NOMO-1 treated with dmso at 0.1 percent for 144 hours (cell line): ENCODE measurements at regions not wholly inside any gene's neighbourhood (a gene's known extent, or its start where the extent isn't known, plus 50 kb on each side); places are given as distances from the start of the nearest gene placed in this dataset.

Experiments used
- DNase-seq: peaks from one replicate; lab custom pipeline; 2025; ENCODE audit not compliant: unreplicated experiment; lab: John Stamatoyannopoulos, UW

DNA sequence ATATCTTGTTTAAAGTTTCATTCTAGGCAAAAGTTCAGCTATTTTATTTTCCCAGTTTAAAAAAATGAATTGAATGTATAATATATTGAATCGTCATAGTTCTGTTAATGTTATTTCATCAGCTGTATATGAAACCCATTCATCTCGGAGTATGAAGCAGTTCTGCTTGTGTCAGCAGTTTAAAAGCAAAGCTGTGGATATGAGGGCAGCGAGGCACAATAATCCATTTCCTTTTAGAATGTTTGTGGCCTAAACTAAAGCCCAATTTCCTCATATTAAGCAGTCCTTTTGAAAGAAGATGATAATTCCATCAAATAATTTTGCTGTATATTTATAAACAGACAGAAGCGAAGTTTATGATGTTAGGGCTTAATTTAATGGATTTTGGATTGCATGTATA, 300.1 kb downstream of the SAMD5 start:
- DNase-seq, result no peak

DNA sequence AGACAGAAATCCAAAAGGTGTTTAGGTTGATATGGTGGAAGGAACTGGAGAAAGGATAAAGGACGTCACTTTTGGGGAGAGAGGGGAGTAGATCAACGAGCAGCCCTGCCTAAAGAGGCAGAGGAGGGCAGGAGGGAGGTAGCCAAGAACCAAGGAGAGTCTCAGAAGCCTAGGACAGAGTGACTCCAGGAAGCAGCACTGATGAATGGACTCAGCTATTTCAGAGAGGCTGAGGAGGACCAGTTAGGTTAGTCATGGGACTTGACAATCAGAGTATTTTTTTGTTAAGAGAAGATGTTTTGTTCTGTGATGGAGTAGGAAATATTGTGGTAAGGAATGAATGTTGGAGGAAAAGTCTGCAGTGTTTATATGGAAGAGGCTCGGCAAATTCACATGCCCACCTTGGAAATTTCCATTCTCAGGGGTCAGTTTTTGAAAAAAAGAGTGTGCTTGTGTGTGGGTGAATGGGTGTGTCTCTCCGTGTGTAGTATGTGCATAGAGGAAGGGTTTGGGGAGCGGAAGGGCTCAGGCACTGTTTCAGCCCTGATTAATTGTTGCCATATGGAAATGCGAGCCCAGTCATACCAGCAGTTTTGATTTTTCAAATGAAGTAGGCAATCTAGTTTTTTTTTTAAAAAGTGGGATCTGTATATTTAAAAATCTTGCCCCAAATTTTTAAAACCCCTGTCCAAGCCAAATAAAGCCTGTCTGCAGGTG, 303.6 kb downstream of the SAMD5 start:
- DNase-seq, result no peak

DNA sequence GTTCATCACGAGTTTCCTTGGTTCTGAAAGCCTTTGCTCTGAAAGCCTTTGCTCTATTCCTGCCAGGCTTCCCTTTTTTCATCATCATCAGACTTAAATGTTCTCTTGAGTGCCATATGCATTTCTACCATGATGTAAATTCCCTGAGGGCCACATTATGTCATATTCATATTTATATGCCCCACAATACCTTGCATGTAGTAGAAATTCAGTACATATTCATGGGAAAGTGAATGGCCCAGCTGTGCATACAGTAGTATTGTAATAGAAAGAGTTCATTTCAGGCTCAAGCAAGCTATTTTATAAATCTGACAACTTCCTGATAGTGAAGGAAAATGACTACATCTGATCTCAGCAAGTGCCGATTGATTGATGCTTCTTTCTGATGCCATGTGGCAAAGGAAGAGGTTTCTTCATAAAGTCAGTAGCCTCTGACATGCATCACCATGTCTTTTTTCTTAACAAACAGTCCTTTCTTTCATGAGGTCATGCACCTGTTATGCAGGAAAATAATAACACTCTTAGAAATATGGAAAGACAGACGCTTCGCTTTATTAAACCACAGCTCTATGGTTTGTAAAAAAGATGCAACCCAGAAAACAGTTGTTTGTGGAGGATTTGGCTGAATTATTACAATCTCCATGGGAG, 308.7 kb downstream of the SAMD5 start:
- no peak for DNase-seq

DNA sequence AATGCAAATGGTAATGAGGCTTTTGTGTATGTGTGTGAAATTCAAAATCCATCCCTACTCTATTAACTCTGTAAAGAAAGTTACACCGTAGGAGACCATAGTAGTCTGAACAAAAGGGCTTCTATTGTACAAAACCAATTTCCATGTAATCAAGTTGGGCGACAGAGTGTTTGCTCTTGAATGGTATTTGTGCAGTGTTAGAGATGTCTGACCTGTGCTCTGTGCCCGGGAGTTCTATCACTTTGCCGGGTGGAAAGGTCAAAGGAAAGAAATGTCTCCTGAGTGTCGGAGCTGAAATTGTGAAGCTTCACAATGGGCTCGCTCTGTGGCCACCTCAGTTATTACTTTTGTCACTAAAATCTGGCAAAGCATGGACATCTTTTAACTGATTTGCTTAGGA, 312.0 kb downstream of the SAMD5 start:
- no peak for DNase-seq

DNA sequence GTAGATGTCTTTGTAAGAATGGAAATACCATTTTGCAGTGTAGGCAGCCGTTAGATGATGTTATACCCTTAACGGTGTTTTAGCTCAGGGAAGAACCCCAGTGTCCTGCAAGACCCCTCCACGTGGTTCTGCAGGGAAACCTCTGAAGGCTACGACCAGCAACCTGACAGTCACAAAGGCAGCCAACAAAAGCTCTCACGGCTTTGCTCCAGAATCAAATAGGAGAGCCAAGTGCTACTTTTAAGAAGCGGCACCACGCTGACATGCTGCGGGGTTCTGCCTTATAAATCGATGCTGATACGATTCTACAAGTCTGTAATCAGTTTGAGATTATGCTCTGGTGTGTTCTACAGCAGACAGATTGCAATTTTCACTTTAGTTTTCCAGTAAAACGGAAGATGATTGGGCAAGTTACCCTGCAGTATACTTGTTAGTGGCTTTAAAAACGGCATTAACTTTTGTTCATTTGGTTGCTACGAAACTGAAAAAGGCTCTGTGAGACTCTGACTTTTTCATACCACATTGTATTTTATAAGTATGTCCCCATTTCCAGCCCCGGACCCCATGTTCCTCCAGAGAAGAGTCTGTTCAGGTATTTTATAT, 312.9 kb downstream of the SAMD5 start:
- no peak for DNase-seq

DNA sequence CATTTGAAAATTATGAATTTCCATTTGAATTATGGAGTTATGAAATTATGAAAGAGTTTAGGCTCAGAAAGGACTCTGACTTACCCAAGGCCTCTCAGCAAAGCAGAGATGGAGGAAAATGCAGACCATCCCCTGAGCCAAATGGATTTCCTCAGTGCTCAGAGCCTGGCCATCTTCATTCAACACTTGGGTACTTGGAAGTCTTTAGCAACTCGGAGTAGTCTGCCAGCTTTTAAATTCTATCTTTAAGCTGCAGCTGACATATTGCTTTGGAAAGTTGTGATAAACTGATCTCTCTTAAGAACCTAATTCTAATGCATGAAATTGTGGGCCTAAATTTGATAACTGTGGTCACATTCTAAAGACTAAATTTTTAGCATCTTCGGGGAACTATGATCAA, 315.4 kb downstream of the SAMD5 start:
- no peak for DNase-seq

DNA sequence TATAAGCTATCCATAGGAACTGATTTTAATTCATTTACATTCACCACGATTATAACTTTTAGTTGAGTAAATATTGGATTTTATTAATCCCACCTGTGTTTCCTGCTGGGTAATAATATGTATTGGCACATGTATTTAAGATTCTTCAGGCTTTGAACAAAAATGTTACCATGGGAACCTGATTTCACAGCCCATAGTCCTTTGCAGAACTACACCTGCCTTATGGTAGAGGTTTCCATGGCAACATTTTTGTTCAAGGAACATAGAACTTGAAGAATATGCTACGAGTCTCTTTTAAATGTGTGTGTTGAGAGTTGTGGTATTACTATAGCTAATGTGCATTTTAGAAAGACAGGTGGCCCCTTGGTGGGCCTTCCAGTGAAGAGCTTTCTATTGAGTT, 317.4 kb downstream of the SAMD5 start:
- DNase-seq, result no peak

DNA sequence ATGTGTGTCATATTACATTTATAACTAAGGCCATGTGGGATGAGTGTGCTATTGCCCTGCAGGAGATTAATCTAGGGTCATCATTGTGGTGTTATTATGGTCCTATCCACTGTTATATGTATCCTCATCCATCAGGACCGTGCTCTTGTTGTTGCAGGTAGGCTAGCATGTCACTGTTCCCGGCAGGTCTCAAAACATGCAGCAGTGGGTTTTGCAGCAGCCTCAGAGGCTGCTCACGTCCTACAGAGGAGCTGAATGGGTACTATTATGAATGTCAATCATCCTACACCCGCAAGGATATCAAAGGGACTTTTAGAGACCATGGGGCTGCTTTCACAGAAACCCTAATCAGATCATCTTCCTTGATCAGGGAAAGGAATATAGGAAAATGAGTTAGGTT, 318.2 kb downstream of the SAMD5 start:
- DNase-seq, result no peak

DNA sequence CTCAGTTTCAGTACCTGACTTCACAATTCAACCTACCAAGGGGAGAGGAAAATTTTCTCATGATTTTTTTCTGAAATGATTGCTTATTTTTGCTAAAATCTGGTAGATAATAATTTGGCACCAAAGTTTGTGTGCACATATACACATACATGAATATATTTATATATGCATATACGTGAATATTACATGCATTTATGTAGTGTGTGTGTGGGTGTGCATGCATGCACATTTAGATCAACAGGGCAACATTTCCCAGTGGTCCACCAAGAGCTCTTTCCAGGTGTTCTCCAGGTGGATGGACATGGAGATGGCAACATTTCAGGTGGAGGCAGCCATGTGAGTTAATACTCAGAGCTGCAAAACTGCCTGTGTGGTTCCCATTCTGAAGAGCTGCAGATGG, 320.9 kb downstream of the SAMD5 start:
- no peak for DNase-seq

DNA sequence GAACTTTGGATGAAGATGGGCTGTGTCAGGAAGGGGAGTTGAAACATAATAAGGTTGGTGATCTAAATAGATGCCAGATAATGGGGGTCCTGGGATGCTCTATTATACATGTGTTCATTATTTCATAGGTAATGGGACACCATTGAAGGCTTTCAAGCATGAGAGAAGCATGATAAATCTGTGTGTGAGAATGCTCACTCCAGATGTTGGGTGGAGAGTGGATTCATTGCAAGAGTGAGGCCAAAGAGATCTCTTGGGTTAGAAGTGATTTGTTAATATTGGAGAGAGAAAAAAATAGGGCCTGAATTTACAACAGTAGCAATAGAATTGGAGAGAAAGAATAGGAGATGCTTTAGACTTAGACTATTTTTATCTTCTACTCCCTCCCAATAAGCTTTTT, 321.3 kb downstream of the SAMD5 start:
- no peak for DNase-seq

DNA sequence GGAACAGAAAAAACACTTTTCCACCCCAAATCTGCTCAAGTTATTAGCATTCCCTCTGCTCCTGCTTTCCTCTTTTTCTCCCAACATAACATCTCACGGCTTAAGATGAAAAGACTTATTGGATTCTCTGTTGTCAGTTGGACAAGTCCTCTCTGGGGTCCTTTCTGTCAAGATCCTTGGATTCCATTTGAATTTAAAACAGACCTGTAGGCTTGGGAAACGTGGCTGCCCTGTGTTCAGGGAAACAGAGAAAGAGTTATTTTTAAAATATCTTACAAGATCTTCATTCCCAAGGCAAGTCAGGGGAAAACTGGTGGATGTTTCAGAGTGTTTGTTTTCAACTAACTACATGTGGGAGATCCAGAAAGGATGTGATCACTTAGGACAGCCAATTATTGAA, 322.9 kb downstream of the SAMD5 start:
- DNase-seq, result no peak

DNA sequence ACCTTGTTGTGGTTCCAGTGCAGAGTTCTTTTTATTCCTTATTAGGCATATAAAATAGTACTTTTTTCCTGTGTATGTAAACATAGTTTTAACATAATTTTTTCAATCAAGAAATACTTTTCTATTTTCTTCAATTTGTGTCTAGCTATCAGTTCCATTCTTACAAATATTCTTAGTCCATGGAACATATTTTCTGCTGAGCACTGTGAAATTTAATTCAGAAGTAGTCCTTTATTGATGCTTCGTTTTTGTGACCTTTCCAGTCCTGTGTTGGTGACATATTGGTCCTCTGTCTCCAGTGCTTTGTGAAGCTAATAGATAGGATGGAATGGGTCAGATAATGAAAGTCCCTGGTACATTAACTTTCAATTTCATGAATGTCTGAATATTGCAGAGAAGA, 325.1 kb downstream of the SAMD5 start:
- no peak for DNase-seq

DNA sequence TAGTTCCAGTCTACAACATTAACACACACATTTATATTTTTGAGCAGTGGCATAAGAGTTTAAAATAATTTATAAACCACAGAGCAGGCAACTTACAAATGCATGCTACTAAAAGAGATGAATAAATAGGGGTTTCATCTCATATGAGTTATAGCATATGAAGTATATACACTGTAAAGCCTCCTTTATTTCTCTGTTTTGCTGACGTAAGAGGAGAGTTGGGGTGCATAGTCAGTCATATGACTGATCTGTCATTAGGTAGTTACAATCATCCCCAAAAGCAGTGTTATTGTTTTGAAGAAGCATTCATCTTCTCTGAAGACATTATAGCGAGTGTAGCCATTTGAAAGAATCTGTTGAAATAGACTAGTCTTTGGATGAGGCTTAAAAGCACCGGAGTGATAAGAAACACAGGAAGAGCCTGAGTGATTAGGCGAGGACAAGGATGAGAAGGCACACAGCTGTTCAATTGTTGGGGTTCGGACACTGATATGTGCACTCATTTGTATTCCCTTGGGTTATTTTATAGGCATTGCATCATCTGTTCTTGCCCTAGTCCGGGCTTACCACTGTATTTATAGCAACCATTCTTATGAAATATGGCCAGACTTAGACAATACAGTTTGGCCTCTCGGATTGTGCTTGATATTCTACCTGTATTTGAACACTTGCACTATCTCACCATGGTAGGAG, 325.7 kb downstream of the SAMD5 start:
- no peak for DNase-seq

DNA sequence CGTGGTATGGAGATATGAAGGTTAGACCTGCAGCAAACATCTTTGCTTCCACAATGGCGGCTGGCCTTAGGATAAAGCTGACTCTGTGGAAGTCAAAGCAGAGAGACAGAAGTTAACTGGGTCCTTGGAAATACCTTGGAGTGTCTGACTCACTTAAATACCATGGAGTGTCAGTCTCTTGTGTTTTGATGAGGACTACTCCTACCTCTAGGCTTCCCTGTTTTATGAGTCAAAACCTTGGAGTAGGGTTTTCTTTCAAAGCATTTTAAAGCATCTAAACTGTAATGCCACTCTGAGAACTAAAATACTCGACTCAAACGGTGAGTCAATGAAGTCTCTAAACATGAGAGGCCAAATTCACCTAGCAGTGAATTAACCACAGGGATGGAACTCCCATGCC, 329.1 kb downstream of the SAMD5 start:
- DNase-seq, result no peak

DNA sequence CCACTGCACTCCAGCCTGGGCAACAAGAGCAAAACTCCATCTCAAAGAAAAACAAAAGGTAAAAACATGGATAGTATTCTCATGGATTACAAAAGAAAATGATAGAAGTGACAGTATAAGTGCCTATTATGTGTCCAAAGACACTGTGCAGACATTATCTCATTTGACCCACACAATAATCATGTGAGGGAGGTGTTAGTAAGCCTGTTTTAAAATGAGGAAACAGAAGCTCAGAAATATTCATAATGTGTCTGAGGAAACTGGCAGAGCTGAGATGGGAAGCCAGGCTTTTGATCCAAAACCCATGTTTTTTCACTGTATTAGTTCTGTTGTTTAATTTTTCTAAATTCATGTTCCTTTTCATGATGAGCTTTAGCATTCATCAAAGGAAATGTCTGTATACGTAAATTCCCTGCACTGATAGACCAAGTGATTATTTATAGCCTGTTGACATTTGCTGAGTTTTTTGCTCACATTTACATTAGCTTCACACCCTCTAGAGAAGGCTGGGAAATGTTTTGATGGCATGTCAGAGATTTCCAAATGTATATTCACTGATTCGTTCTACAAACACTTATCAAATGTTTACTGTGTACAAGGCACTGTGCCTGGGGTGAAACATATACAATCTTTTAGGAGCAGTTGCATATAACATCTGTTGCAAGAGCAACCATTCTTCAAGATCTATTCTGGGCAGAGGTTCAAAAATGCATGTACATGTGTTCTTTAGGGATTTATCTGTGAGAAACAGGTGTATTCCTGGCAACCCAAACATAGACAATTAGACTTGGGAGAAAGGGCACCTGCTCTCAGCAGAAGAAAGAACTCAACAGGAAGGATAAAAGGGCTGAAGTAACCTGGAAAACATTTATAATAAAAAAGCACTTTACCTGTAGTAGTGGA, 331.5 kb downstream of the SAMD5 start:
- DNase-seq, result no peak

DNA sequence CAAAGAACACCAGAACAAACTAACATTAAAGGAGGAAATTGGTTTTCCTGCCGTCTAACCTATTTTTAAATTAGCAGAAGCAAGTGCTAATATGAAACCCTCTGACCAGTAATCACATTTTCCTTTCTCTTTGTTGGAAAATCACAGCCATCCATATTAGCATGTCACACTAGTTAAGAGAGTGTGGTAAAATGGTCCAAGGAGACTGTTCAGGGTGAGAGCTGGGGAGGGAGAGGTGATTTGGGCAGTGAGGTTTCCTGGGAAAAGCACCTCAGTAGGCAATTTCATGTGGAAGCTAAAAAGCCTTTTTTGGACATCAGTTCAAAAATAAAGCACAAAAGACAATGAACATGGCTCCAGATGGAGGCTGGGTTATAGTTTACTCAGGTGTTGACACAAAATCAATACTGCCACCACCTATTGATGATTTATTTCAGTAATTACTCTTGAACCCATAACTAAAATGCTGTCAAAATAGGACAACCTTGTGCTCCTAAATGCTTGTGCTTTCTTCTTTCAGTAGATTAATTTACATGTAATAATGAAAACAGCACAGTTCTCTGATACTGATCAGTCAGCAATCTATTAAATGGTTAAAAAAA, 333.2 kb downstream of the SAMD5 start:
- no peak for DNase-seq

DNA sequence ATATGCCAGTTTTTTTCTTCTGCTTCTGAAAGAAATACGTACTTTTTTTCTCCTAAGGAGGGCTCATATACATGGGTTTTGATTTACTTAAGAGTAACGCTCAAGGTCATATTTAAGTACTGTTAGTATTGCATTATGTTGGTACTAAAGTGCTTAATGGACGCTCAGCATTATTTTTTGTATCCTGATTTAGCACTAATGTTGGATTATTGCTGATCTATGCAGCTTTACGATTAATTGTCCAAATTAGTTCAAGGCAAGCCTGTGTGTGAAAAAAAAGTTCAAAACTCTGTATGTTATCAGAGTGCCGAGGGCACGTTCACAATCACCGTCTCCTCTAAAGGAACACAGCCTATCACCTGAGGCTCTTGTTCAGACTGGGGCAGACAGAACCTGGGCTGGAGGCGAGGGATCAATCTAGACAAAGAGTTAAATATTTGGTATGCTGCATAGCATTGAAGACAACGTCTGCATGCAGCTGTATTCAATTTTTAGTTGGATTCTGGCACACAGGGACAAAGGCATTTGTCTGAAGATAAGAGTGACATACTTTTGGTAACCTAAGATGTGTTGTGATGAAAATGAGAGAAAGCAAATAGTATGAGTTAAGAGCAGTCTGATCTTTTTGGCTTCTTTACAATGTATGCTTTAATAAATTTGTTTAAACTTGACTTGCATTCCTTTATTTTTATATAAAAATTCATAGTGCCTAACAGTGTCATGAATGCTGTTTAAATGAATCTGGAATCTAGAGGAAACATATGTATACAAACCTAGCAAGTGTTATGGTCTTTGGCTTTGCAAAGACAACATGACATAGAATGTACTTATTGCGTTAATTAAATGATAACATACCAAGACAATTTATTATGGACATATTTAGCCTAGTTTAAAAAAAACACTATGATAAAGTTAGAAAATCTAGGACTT, 341.2 kb downstream of the SAMD5 start:
- no peak for DNase-seq

DNA sequence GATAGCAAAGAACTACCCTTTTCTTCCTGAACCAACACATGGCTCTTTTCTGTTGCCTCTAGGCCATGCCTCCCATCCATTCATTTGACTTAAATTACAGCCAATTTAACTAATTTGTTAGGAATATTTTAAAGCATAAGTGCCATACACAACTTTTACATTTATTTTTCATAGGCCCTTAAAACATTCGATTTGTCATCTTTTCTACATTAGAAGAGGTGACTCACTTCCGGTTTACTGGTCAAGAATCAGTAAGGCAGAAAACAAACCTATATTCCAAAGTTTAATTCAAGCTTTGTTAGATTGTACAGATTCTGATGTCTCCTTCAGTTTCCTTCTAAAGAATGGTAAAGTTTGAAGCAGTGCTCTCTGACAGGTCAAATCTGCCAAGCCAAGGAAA, 344.3 kb downstream of the SAMD5 start:
- no peak for DNase-seq

DNA sequence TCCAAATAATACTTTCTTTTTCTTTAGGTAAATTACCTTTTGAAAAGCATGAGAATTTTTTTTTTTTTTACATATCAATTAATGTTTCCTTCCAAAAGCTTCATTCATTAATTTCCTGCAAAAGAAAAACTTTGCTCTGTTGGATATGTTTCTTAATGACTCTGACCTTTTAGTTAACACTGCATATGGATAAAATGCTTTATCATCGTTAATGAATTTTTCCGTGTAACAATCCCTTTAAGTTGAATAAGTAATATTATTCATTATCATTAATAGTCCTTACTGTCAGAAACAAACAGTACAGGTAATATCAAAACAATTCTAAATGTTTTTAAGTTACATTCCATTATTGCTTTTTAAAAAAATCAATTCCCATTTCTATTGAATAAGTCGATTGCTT, 345.1 kb downstream of the SAMD5 start:
- DNase-seq, result no peak
